ENCODE measurements at regions not wholly inside any gene's neighbourhood (a gene's known extent, or its start where the extent isn't known, plus 50 kb on each side); places are given as distances from the start of the nearest gene placed in this dataset.
"Not testable (repeated sequence)": the region's sequence is repeated elsewhere in the genome, so short reads cannot be mapped to it uniquely, and the experiment has no call there.

- no peak for DNase-seq
These were observed 384.6 kb downstream of the MLLT3 start for GRCh38 chr9:20237686-20238085.

DNA sequence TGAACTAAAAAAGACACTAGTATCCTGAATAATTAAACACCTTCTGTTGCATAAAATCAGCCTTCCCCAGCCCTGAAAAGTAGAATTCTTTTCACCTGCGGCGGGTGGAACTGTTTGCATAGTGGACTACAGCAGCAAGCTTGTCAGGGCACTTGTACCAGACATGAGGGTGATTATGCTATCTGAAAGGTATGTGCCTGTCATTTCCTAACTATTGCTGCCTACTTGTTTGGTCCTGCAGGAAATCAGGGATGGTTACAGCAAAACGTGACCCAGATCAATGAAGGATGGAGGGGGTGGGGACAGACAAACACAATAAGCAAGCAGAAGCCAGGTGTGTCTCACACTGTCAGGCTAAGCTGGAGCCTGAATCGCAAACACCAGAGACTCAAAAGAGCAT, 385.6 kb downstream of the MLLT3 start:
- DNase-seq: no peak

DNA sequence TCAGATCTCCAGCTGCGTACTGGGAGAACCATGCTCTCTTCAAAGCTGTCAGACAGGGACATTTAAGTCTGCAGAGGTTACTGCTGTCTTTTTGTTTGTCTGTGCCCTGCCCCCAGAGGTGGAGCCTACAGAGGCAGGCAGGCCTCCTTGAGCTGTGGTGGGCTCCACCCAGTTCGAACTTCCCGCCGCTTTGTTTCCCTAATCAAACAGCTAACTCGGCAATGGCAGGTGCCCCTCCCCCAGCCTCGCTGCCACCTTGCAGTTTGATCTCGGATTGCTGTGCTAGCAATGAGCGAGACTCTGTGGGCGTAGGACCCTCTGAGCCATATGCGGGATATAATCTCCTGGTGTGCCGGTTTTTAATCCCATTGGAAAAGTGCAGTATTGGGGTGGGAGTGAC, 387.1 kb downstream of the MLLT3 start:
- not testable (repeated sequence) for DNase-seq

- no peak for DNase-seq
These were observed 394.2 kb downstream of the MLLT3 start for GRCh38 chr9:20228096-20228495.

DNA sequence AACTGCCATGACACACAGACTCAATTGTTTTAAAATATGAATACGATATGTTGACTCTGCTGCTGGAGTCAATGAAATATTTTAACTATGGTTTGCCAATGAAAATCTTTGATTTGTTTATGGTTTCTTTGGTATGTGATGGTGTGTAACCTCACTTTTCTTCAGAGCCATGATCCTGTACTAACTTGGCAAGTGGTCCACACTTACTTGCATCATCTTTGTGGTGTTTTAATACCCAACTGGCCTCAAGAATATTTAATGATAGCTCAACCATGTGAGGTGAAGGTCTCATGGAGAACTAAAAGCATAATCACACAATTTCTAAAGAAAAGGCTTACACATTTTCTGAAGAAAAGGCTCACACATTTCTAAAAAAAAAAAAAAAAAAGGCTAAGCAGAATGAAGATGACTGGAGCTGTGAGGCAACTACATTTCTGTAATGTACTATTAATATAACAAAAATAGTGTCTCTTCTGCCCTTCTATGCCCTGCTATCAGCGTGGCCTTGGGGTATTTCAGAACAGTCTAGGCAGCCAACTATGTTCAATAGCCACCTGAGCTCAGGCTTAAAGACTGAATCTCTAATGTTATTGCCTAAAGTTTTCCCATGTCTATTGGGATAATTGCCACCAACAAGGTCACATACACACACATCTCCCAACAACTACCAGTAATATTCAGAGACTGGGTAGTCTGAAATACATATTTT, 395.0 kb downstream of the MLLT3 start:
- DNase-seq: no peak

GRCh38 chr9:20226345-20226744, 396.0 kb downstream of the MLLT3 start:
- DNase-seq: no peak

DNA sequence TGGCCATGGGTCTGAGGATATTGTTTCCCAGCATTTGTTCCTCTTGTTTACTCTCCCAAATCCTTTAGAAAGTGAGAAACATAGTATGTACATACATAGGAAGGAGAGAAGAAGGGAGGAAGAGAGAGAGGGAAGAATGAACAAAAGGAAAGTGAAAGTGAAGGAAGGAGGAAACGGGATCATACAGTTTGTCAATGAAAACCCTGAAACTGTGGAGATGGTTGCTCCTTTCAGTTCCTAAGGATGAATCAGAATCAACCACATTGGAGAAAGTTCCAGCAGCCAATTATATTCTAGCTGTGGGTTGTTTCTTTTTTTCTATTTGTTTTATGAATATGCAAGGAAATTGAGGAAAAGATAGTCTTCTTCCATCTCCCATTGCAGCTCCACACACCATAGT, 396.5 kb downstream of the MLLT3 start:
- DNase-seq: no peak

DNA sequence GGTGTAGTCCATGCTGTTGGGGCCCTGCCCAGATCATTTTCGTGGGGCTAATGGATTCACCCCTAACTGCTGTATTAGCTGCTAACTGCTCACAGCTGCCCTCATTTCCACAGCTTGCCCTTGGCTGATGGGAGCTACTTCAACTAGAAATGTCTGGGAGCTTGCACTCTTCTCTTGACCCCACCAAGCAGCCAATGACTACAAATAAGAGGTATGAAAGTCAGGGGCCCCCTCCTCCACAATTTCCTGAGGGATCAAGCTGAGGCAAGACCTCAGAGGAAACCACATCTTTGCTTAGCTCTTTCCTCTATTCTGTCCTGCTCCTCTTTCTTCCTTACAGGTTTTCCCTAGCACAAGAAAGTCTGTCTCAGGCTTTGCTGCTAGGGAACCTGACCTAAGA, 397.5 kb downstream of the MLLT3 start:
- DNase-seq: no peak

DNA sequence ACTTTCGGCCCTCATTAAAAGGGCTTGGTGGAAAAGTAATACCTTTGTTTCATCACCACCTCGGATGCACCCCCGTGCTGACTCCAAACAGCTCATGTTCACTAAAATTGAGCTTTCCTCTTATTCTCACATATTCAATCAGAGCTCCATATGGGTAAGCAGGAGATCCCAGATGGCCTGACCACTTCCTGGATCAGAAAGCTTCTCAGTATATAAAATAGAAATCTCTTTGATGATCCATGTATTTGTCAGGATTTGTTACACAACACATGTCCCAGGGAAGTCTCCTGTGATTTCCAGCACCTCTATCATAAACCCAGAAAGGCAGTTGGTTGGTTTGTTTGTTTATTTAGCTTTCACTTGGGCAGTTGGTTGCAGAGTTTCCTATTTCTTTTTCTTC, 402.0 kb downstream of the MLLT3 start:
- DNase-seq: no peak

DNA sequence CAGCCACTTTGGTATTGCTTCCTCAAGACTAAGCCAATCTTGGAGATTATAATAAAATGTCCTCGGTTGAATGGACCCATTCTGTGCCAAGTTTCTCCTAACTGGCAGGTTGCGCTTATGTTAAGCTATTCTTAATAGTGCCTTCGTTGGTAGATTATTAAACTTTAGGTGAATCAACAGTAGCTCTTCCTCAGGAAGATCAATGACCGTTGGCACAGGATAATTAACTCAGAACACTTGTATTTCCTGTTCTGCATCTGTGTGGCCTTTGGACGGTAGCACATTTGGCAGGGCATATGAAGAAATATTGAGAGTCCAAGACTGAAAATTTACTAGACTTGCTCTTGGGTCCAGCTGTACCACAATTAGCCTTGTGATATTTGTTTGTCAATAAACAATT, 402.9 kb downstream of the MLLT3 start:
- no peak for DNase-seq

DNA sequence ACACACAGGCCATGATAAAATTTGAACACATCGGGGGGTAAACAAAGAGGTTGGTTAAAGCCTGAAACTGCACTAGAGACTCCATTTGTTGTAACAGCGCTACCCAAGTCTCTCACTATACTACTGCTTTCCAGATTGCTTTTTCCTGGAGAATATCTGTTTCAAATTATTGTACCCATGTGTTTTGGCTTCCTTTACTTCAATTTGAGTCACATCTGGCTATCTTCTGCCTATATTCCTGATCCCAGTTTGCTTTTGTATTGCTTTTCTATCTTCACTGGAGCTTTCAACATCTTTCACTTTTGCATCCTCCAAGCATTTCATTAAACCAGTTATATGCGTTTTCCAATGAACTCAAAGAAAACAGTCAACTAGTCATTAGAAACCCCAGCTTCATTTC, 404.7 kb downstream of the MLLT3 start:
- DNase-seq: no peak

DNA sequence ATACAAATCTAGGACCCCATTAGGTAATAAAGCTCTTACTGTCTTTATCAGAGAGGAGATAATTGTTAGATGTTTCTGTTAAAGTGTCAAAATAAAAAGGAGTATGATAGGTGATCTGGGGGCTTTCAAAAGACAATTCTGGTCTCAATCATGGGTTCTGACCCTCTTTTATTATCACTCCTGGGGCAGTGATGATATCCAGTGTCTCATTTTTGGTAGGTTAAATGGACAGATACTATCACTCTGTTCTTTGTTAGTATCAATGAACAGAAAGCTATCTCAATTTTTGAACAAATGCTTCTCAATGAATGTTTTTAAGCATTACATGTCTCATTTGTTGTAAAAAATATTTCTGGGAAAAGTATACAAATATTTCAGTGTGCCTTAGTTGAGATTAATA, 405.9 kb downstream of the MLLT3 start:
- no peak for DNase-seq

GRCh38 chr9:20215552-20215951, 406.7 kb downstream of the MLLT3 start:
- no peak for DNase-seq

DNA sequence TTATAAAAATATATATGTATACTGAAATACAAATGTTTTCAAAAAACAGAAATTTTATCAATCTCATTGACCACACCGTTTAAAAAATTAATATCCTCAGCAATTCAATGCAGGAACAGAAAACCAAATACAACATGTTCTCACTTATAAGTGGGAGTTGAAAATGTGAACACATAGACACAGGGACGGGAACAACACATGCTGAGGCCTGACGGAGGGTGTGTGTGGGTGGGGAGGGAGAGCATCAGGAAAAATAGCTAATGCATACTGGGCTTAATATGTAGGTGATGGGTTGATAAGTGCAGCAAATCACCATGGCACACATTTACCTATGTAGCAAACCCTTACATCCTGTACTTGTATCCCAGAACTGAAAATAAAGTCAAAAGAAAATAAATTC, 409.5 kb downstream of the MLLT3 start:
- no peak for DNase-seq

- DNase-seq: no peak
These were observed 412.6 kb downstream of the MLLT3 start for GRCh38 chr9:20209391-20210340.

- DNase-seq: no peak
These were observed 413.3 kb downstream of the MLLT3 start for GRCh38 chr9:20208961-20209371.

DNA sequence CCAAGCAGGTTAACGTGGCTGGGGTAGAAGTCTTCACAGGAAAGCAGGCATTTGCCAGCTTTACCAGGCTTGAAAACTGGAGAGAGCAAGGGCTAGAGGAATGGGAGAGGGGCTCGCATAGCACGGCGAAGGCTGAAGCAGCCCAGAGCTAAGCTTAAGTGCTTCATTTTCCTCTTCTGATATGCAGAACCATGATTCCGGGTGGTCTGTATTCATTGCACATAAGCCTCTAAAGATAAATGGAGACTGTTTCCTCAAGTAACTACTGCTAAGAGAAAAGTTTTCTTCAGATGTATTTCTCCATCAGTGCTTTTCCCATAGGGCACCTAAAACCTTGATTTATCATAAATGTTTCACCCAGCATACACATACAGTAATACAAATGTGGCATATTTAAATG, 414.1 kb downstream of the MLLT3 start:
- DNase-seq: no peak

GRCh38 chr9:20207176-20207575, 415.1 kb downstream of the MLLT3 start:
- DNase-seq: no peak

GRCh38 chr9:20205821-20206220, 416.5 kb downstream of the MLLT3 start:
- no peak for DNase-seq

GRCh38 chr9:20200991-20201431, 412.2 kb upstream of the SLC24A2 start:
- no peak for DNase-seq

DNA sequence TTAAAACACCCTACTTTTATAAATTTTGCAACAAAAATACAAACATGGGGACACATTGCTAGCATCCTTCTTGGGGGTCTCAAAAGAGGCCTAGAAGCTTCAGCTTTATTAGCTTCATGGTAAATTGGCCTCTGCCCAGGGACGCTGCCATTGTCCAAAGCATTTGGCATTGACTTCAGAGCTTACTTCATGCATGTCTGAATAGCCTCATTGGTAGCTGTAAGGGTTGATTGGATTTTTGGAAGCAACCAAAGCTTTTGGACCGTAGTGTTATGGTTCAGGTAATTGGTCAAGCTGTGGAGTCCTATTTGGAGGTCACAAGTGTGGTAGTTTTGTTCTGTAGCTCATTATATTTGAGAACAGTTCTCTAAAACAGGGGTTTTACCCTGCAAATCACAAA, 411.7 kb upstream of the SLC24A2 start:
- no peak for DNase-seq

- no peak for DNase-seq
These were observed 410.3 kb upstream of the SLC24A2 start for GRCh38 chr9:20199111-20199510.

- DNase-seq: no peak
These were observed 409.3 kb upstream of the SLC24A2 start for GRCh38 chr9:20197976-20198685.
